Erythroblast (primary cell): ENCODE measurements at regions not wholly inside any gene's neighbourhood (a gene's known extent, or its start where the extent isn't known, plus 50 kb on each side); places are given as distances from the start of the nearest gene placed in this dataset.
"Not testable (repeated sequence)": the region's sequence is repeated elsewhere in the genome, so short reads cannot be mapped to it uniquely, and the experiment has no call there.

Experiments used
- GATA1 ChIP-seq: IDR thresholded peaks from 2 replicates; pipeline ENCODE4 v1.6.1; 2011; ENCODE audit warnings: low read depth, mild to moderate bottlenecking, control low read depth, low read length, moderate library complexity
- POLR2A ChIP-seq: IDR thresholded peaks from 2 replicates; pipeline ENCODE4 v1.6.1; 2011; ENCODE audit warnings: mild to moderate bottlenecking, low read length

DNA sequence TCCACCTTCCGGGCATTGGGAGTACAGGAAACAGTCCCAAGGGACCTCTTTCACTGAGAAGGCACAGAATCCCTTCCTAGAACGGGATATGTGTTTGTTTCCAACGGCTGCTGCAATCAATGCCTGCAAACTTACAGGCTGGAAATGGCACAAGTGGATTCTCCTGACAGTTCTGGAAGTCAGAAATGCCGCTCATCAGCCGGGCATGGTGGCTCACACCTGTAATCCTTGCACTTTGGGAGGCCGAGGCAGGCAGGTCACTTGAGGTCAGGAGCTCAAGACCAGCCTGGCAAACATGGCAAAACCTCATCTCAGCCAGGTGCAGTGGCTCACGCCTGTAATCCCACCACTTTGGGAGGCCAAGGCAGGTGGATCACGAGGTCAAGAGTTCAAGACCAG, 97.0 kb upstream of the FGF3 start:
- not testable (repeated sequence) for TF ChIP-seq POLR2A, GATA1
